ENCODE measurements at regions not wholly inside any gene's neighbourhood (a gene's known extent, or its start where the extent isn't known, plus 50 kb on each side); places are given as distances from the start of the nearest gene placed in this dataset.

DNA sequence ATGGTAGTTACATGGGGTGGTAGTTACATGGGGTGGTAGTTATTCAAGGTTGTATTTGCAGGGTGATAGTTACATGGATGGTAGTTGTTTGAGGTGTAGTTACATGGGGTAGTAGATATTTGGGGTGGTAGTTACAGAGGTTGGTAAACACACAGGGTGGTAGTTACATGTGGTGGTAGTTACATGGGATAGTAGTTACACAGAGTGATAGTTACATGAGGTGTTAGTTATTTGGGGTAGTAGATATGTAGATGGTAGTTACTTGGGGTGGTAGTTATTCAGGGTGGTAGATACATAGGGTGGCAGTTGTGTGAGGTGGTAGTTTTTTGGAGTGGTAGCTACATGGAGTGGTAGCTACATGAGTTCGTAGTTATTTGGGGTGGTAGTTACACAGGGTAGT, 221.3 kb upstream of the CST7 start:
- Histone ChIP-seq H3K27ac (no peak overlapping the region), H3K4me1 (no peaks in the 10 kb centered on the region), H3K36me3 (no peaks in the 10 kb centered on the region), H3K9me3 (no peaks in the 10 kb centered on the region), H3K4me3 (no peak overlapping the region), H3K27me3 (no peaks in the 10 kb centered on the region)
- ATAC-seq (no peak), DNase-seq (no peak)
- no peak for TF ChIP-seq POLR2A (IDR thresholded peaks at IDR 0.05)
- TF ChIP-seq, protein P1, sequence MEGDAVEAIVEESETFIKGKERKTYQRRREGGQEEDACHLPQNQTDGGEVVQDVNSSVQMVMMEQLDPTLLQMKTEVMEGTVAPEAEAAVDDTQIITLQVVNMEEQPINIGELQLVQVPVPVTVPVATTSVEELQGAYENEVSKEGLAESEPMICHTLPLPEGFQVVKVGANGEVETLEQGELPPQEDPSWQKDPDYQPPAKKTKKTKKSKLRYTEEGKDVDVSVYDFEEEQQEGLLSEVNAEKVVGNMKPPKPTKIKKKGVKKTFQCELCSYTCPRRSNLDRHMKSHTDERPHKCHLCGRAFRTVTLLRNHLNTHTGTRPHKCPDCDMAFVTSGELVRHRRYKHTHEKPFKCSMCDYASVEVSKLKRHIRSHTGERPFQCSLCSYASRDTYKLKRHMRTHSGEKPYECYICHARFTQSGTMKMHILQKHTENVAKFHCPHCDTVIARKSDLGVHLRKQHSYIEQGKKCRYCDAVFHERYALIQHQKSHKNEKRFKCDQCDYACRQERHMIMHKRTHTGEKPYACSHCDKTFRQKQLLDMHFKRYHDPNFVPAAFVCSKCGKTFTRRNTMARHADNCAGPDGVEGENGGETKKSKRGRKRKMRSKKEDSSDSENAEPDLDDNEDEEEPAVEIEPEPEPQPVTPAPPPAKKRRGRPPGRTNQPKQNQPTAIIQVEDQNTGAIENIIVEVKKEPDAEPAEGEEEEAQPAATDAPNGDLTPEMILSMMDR (IDR thresholded peaks at IDR 0.05 in 4 of 5, conservative IDR thresholded peaks at IDR 0.05 in 1 of 5) = no peak
- in situ Hi-C loops (cut with MboI; ENCODE audit: low sequenced_read_pairs in 4 of 4) (no loop called here), intact Hi-C loops (cut with DNase I; ENCODE audit: low total_unique reads) (no loop called here)

- Histone ChIP-seq H3K36me3 (no peaks in the 10 kb centered on the region), H3K4me3 (no peak overlapping the region), H3K27ac (no peak overlapping the region), H3K27me3 (no peaks in the 10 kb centered on the region), H3K4me1 (no peaks in the 10 kb centered on the region), H3K9me3 (no peaks in the 10 kb centered on the region)
- DNase-seq (no peak), ATAC-seq (no peak)
- intact Hi-C loops (cut with DNase I; ENCODE audit: low total_unique reads) = no loop called here
- in situ Hi-C loops (cut with MboI; ENCODE audit: low sequenced_read_pairs in 4 of 4) = no loop called here
- TF ChIP-seq, protein P1 (IDR thresholded peaks at IDR 0.05 in 4 of 5, conservative IDR thresholded peaks at IDR 0.05 in 1 of 5) = no peak
- TF ChIP-seq POLR2A (IDR thresholded peaks at IDR 0.05) = no peak
These were observed 219.0 kb upstream of the CST7 start for GRCh38 chr20:24729896-24730605.

DNA sequence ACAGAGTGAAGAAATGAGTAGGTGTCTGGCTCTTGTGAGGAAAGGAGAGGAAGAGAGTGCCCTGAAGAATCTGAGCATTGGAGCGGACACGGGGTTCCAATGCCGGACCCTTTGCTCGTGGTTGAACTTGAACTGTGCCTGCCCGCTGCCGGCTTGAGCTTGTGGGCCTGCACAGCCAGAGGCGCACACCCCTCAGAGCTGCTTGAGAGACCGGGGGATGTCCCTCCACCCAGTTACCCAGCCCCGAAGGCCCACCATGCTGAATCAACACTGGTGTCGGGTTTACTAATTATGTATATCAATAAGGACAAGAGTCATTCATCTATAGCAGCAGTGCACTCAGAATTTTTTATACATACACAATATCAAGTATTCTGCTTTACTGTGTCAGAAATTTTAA, 218.3 kb upstream of the CST7 start:
- in situ Hi-C loops (cut with MboI; ENCODE audit: low sequenced_read_pairs in 4 of 4) (no loop called here), intact Hi-C loops (cut with DNase I; ENCODE audit: low total_unique reads) (no loop called here)
- Histone ChIP-seq H3K27ac (no peak overlapping the region), H3K9me3 (no peaks in the 10 kb centered on the region), H3K4me3 (no peak overlapping the region), H3K36me3 (no peaks in the 10 kb centered on the region), H3K4me1 (no peaks in the 10 kb centered on the region), H3K27me3 (no peaks in the 10 kb centered on the region)
- ATAC-seq (no peak), DNase-seq (no peak)
- no peak for TF ChIP-seq POLR2A (IDR thresholded peaks at IDR 0.05)
- TF ChIP-seq, protein P1 (IDR thresholded peaks at IDR 0.05 in 4 of 5, conservative IDR thresholded peaks at IDR 0.05 in 1 of 5) = no peak

DNA sequence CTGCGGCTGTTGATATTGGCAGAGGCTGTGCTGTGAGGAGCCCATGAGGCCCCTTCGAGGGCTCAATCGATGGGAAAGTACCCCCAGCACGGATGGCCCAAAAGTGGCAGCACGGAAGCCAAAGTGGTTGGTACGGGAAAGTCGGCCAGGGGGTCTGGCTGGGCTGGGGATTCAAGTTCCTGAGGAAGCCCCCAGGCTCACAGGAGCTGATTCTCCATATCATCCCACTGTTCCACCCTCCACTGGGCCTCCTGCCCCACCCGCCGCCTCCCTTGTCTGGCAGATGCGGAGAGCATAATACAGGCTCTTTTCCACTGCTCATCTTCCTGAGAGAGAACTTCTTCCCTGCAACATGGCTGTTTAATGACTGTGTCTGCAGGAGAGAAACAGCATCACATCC, 217.8 kb upstream of the CST7 start:
- no peaks in the 10 kb centered on the region for H3K4me1 ChIP-seq
- TF ChIP-seq POLR2A (IDR thresholded peaks at IDR 0.05) = no peak
- TF ChIP-seq, protein P1 (IDR thresholded peaks at IDR 0.05 in 4 of 5, conservative IDR thresholded peaks at IDR 0.05 in 1 of 5) = no peak
- H3K9me3 ChIP-seq = no peaks in the 10 kb centered on the region
- no peak for DNase-seq
- intact Hi-C loops (cut with DNase I; ENCODE audit: low total_unique reads) (no loop called here), in situ Hi-C loops (cut with MboI; ENCODE audit: low sequenced_read_pairs in 4 of 4) (no loop called here)
- H3K36me3 ChIP-seq = no peaks in the 10 kb centered on the region
- ATAC-seq = no peak
- H3K27me3 ChIP-seq = no peaks in the 10 kb centered on the region
- H3K4me3 ChIP-seq = no peak overlapping the region
- H3K27ac ChIP-seq = no peak overlapping the region

DNA sequence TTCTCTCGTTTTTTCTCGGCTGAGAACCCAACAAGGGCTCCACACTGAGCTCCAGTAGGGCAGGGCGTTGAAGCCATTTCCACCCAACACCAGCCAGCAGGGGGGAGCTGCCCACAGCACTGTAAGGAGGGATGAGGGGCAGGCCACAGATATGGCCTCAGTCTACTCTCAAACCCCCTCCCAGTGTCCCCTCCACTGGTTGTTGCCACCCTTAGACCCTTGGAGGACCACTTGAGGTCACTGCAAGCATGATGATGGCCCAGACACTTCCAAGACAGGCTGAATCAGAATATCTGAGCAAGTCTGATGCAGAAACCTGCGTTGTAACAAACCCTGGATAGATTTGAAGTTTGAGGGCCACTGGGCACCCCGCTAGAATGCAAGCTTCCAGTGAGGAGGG, 217.0 kb upstream of the CST7 start:
- Histone ChIP-seq H3K4me3 (no peak overlapping the region), H3K9me3 (no peaks in the 10 kb centered on the region), H3K36me3 (no peaks in the 10 kb centered on the region), H3K27me3 (no peaks in the 10 kb centered on the region), H3K27ac (no peak overlapping the region), H3K4me1 (no peaks in the 10 kb centered on the region)
- intact Hi-C loops (cut with DNase I; ENCODE audit: low total_unique reads) (no loop called here), in situ Hi-C loops (cut with MboI; ENCODE audit: low sequenced_read_pairs in 4 of 4) (no loop called here)
- TF ChIP-seq, protein P1 (IDR thresholded peaks at IDR 0.05 in 4 of 5, conservative IDR thresholded peaks at IDR 0.05 in 1 of 5) = no peak
- no peak for TF ChIP-seq POLR2A (IDR thresholded peaks at IDR 0.05)
- no peak for DNase-seq
- ATAC-seq = no peak
